ENCODE measurements at regions not wholly inside any gene's neighbourhood (a gene's known extent, or its start where the extent isn't known, plus 50 kb on each side); places are given as distances from the start of the nearest gene placed in this dataset.

DNA sequence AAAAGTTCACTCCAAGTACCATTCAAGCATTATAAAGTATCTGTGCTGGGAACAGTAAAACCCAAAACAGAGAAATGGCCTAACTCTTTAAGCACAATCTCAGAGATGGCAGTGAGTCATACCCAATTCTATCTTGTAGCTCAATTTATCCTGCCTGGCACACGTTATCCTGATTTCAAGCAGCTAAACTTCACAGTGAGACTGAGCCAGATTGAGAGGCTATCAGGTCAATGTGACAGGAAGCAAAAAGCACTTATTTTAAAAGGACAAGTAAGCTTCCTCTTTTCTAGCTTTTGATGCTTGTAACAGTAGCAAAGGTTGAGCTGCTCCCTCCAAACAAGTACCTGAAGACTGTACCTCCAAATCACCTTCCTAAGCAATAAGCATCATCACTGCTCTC lies 324.9 kb downstream of the NAF1 start:
- Histone ChIP-seq H3K36me3 (ENCODE audit: control insufficient read depth in 4 of 4, insufficient read depth in 3 of 4, low read depth in 1 of 4, low read length in 3 of 4) (no peaks in the 10 kb centered on the region), H3K27me3 (ENCODE audit: control insufficient read depth in 4 of 4, insufficient read depth in 4 of 4, low read length in 3 of 4) (peaks cover 0 to 2% (median 0%) of the 10 kb centered on the region in 4 donors), H3K27ac (ENCODE audit: low read depth in 1 of 2, low read length in 2 of 2) (no peak overlapping the region), H3K4me3 (ENCODE audit: low read depth in 1 of 3, low read length in 3 of 3) (no peak overlapping the region), H3K4me1 (ENCODE audit: control insufficient read depth in 4 of 4, insufficient read depth in 4 of 4, low read length in 3 of 4) (no peaks in the 10 kb centered on the region), H3K9ac (ENCODE audit: low read depth in 1 of 2, low read length in 2 of 2) (no peak overlapping the region), H3K9me3 (ENCODE audit: control insufficient read depth in 4 of 4, low read length in 3 of 4) (peaks cover 0 to 7% (median 3%) of the 10 kb centered on the region in 4 donors)
- no peak for TF ChIP-seq HNF4A (conservative IDR thresholded peaks at IDR 0.05)
- no peak for TF ChIP-seq FOXA1 (IDR thresholded peaks at IDR 0.05)
- no peak for TF ChIP-seq ZBTB33 (IDR thresholded peaks at IDR 0.05)
- TF ChIP-seq NR2F2 (IDR thresholded peaks at IDR 0.05): no peak
- TF ChIP-seq CTCF (IDR thresholded peaks at IDR 0.05; ENCODE audit: low read depth, low read length, missing input control): no peak
- TF ChIP-seq MAX (IDR thresholded peaks at IDR 0.05): no peak
- TF ChIP-seq GABPA (IDR thresholded peaks at IDR 0.05 in 1 of 2, conservative IDR thresholded peaks at IDR 0.05 in 1 of 2): no peak
- TF ChIP-seq, protein P1, sequence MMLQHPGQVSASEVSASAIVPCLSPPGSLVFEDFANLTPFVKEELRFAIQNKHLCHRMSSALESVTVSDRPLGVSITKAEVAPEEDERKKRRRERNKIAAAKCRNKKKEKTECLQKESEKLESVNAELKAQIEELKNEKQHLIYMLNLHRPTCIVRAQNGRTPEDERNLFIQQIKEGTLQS (IDR thresholded peaks at IDR 0.05): no peak
- no peak for TF ChIP-seq RAD21 (IDR thresholded peaks at IDR 0.05)
- TF ChIP-seq FOXA2 (IDR thresholded peaks at IDR 0.05): no peak
- no peak for TF ChIP-seq TAF1 (conservative IDR thresholded peaks at IDR 0.05)
- TF ChIP-seq SP1 (IDR thresholded peaks at IDR 0.05): no peak
- no peak for TF ChIP-seq HNF4G (IDR thresholded peaks at IDR 0.05)
- TF ChIP-seq EGR1 (IDR thresholded peaks at IDR 0.05; ENCODE audit: low read depth in 2 of 2): no peak
- no peak for TF ChIP-seq RXRA (IDR thresholded peaks at IDR 0.05)
- TF ChIP-seq, protein P2, sequence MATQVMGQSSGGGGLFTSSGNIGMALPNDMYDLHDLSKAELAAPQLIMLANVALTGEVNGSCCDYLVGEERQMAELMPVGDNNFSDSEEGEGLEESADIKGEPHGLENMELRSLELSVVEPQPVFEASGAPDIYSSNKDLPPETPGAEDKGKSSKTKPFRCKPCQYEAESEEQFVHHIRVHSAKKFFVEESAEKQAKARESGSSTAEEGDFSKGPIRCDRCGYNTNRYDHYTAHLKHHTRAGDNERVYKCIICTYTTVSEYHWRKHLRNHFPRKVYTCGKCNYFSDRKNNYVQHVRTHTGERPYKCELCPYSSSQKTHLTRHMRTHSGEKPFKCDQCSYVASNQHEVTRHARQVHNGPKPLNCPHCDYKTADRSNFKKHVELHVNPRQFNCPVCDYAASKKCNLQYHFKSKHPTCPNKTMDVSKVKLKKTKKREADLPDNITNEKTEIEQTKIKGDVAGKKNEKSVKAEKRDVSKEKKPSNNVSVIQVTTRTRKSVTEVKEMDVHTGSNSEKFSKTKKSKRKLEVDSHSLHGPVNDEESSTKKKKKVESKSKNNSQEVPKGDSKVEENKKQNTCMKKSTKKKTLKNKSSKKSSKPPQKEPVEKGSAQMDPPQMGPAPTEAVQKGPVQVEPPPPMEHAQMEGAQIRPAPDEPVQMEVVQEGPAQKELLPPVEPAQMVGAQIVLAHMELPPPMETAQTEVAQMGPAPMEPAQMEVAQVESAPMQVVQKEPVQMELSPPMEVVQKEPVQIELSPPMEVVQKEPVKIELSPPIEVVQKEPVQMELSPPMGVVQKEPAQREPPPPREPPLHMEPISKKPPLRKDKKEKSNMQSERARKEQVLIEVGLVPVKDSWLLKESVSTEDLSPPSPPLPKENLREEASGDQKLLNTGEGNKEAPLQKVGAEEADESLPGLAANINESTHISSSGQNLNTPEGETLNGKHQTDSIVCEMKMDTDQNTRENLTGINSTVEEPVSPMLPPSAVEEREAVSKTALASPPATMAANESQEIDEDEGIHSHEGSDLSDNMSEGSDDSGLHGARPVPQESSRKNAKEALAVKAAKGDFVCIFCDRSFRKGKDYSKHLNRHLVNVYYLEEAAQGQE (IDR thresholded peaks at IDR 0.05): no peak
- no peak for TF ChIP-seq JUND (IDR thresholded peaks at IDR 0.05)
- no peak for TF ChIP-seq YY1 (IDR thresholded peaks at IDR 0.05)
- 37% methylated on average over 1 of the region's 1 CpG for WGBS
- no peak for DNase-seq (ENCODE audit: low spot score)

All from liver (tissue), 8 donors.